ENCODE measurements at regions not wholly inside any gene's neighbourhood (a gene's known extent, or its start where the extent isn't known, plus 50 kb on each side); places are given as distances from the start of the nearest gene placed in this dataset.

DNA sequence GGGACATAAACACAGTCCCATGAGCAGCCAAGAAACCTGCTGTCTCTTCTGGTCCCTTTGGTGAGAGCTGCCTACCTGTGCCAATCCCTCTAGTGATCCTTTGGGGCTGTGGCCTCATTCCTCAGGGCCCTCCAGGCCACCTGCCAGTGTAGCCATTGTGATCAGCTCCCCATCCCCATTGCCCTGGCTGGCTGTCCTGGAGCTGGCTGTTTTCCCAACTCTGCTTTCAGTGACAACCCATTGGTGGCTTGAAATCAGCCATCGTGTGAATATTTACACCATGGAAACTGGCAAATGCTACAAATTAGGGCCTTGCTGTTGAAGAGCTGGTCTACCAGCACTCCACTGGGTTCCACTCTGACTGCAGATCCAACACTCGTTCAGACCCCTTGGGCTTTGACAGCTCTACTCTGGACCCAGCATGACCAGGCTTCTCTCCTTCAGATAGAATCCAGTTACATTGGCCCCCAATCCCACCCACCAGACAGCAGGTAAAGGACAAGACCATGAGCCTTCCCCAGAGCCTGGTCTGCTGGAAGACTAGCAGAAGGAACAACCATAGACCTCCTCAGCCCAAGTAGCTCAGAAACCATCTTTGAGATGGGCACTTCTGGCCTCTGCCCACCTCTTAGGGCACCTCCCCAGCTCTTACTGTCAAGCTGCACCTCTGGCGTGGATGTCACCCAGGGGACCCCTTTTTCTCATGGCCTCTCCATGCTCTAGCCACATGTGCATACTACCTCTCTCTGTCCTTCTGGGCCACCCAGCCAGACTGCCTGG, 69.2 kb upstream of the NEK6 start:
- no peak overlapping the region for H3K4me3 ChIP-seq (ENCODE audit: low read depth, low read length)
- no peak for TF ChIP-seq CTCF (IDR thresholded peaks at IDR 0.05; ENCODE audit: low read depth, low read length)
- H3K9me3 ChIP-seq (ENCODE audit: severe bottlenecking) = no peaks in the 10 kb centered on the region
- DNase-seq = no peak
- no peak overlapping the region for H3K27ac ChIP-seq
- H3K27me3 ChIP-seq (ENCODE audit: insufficient read depth, low read depth, severe bottlenecking) = no peaks in the 10 kb centered on the region
- H3K36me3 ChIP-seq = no peaks in the 10 kb centered on the region

- no peak for TF ChIP-seq CTCF (IDR thresholded peaks at IDR 0.05; ENCODE audit: low read depth, low read length)
- Histone ChIP-seq H3K27ac (no peak overlapping the region), H3K9me3 (ENCODE audit: severe bottlenecking) (peaks cover 3% of the 10 kb centered on the region), H3K27me3 (ENCODE audit: insufficient read depth, low read depth, severe bottlenecking) (no peaks in the 10 kb centered on the region), H3K4me3 (ENCODE audit: low read depth, low read length) (no peak overlapping the region), H3K36me3 (no peaks in the 10 kb centered on the region)
- no peak for DNase-seq
Observed at GRCh38 chr9:124190761-124191160, 67.0 kb upstream of the NEK6 start.

DNA sequence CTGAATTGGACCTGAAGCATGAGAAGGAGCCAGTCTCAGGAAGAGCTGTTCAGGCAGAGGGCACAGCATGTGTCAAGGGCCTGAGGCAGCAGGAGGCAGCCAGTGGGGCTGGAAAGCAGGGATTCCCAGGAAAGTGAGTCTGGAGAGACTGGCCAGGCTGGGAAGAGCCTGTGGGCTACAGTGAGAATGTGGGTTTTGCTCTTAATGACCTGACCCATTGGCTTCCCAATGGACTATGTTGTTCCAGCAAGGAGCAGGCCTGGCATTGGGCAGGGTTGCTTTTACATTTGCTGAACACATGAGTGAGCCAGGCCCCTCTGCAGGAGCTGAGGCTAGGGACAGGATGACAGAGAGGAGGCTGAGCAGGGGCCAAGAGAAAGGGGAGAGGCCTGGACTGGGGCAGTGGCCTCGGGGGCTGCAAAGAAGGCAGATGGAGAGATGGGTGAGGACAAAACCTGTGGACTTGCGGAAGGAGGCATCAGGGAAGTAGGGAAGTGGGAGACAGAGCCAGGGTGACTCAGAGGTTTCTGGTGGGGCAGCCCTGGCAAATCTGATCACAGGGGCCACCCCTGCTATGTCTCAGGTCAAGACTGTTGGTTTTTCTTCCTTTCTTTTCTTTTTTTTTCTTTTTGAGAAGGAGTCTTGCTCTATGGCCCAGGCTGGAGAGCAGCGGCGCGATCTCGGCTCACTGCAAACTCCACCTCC, 65.9 kb upstream of the NEK6 start:
- no peak for DNase-seq
- TF ChIP-seq CTCF (IDR thresholded peaks at IDR 0.05; ENCODE audit: low read depth, low read length) = no peak
- Histone ChIP-seq H3K9me3 (ENCODE audit: severe bottlenecking) (peaks cover 12% of the 10 kb centered on the region), H3K27ac (no peak overlapping the region), H3K4me3 (ENCODE audit: low read depth, low read length) (no peak overlapping the region), H3K27me3 (ENCODE audit: insufficient read depth, low read depth, severe bottlenecking) (no peaks in the 10 kb centered on the region), H3K36me3 (no peaks in the 10 kb centered on the region)

DNA sequence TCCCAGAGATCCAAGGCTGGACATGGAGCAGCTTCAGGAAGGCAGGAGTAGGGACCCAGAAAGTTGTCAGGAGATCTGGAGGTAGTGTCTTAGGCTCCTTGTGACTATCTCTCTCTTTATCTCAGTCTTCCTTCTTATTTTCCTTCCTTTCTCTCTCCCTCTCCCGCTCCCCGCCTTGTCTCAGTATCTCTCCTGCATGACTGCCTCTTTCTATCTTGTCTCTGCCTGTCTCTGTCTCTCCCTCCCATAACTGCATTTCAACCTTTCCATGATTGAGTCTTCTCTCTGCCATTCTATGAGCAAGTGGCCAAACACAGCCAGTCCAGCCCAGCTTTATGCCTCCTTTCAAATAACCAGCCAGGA, 61.0 kb upstream of the NEK6 start:
- DNase-seq = no peak
- peaks cover 13% of the 10 kb centered on the region for H3K9me3 ChIP-seq (ENCODE audit: severe bottlenecking)
- no peaks in the 10 kb centered on the region for H3K27me3 ChIP-seq (ENCODE audit: insufficient read depth, low read depth, severe bottlenecking)
- no peak for TF ChIP-seq CTCF (IDR thresholded peaks at IDR 0.05; ENCODE audit: low read depth, low read length)
- no peak overlapping the region for H3K27ac ChIP-seq
- no peak overlapping the region for H3K4me3 ChIP-seq (ENCODE audit: low read depth, low read length)
- H3K36me3 ChIP-seq = no peaks in the 10 kb centered on the region

DNA sequence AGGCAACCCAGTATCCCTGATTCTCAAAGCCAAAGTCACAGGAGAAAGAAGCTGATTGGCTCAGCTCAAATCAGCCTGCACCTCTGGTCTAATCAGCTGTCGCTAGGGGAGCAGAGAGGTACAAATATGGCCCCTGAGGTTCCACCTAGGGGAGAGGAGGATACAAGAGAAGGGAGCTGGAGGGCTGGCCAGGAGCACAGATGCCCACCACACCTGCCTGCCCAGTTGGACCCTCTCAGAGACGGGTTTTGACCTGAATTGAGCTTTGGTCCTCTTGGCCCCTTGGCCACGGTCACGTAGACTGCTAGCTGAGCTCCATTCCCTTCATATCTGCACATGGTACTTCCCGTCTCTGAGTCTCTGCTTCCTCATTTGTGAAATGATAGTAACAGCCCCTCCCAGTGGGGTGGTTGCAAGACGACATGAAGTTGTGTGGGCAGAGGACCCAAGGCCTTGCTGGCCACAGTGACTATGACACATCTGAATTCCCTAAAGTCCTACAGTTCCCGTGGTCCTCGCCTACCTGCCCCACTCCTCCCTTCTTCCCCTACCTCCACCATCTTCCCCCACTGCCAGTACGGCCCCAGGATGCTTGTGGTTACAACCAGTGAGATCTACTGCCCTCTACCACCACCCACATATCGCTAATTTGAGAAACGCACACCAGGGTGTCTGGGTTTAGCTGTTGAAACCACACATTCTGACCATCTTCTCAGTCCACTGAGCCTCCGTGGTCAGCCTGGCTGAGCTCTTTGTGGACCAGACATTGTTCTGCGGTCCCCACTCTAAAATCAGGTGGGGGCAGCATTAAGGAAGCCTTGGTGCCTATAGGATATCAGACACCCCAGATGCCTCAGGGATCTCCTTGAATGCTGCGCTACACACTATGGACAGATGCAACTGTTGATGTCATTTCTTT, 60.3 kb upstream of the NEK6 start:
- H3K36me3 ChIP-seq = no peaks in the 10 kb centered on the region
- no peak overlapping the region for H3K27ac ChIP-seq
- no peak overlapping the region for H3K4me3 ChIP-seq (ENCODE audit: low read depth, low read length)
- no peak for DNase-seq
- TF ChIP-seq CTCF (IDR thresholded peaks at IDR 0.05; ENCODE audit: low read depth, low read length) = no peak
- H3K9me3 ChIP-seq (ENCODE audit: severe bottlenecking) = peaks cover 13% of the 10 kb centered on the region
- no peaks in the 10 kb centered on the region for H3K27me3 ChIP-seq (ENCODE audit: insufficient read depth, low read depth, severe bottlenecking)
